NCI-H2227 treated with DMSO at 0.1 percent for 48 hours (cell line): ENCODE measurements at regions not wholly inside any gene's neighbourhood (a gene's known extent, or its start where the extent isn't known, plus 50 kb on each side); places are given as distances from the start of the nearest gene placed in this dataset.

Experiments
- DNase-seq: peaks from one replicate; lab custom pipeline; 2025; lab: John Stamatoyannopoulos, UW

DNA sequence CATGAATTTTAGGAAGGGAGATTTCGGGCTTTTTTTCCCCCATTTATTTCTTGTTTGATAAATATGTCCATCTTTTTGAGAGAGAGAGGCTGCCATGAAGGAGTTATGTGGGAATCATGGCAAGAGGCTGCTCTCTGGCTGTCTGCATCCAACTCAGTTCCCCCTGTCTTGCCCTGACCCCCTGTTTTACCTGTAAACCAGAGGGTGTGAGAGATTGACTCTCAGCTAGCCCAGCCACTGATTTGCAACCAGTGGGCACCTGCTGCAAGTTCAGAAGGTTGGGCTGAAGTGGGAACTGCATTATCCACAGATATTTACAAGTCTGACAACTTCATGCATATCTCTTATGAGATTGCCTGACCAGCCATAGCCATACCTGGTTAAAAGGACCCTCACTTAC is 625.4 kb upstream of the FANCL start:
- DNase-seq: no peak

DNA sequence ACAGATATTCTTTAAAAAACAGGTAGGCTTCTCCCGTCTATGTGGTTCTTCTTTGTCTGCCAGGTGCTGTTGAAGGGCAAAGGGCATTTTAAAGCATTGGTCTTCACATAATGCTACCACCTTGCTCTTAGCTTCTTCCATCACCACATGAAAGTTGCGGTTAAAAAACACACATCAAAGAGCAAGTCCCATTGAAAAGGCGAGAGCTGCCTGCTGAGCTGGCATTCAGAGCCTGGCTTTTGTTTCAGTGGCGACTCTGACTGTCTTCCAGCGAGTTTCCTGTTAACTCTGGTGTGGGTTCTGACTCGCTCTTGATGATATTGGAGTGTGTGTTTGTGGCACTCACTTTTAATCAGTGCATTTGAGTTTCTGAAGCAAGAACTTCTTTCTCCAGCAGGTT is 624.9 kb upstream of the FANCL start:
- no peak for DNase-seq

DNA sequence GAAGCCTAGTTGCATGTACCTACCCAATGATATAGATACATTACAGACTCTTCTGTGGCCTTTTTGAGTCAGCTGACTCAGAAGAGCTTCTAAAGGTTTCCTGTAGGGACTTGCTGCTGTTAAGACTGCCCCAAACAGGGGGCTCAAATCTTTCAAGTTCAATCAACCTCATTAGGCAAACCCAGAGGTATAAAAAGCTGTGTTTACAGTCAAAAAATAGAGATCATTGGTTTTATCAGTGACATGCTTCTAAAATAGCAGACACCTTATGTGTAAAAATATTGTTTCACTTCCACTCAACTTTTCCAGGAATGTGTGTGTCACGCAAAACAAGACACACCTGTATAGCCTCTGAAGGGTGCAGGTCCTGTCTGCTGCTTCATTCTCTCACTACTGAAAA is 624.3 kb upstream of the FANCL start:
- no peak for DNase-seq

DNA sequence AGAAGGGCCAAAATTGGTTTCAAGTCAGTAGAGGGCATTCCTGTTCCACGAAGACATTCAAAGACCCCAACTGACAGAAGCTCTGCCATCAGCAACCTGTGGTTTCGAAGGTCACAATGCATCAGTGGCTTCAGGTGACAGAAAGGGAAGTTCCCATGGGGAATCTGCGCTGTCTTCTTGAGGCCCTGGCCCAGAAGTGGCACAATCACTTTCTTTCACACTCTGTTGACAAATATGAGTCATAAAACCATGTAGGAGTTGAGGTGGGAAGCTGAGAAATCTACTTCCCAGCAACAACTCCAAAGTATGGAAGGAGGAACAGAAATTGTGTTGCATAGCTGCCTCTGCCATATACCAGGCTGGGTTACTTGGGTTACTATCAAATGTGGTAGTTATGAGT is 621.1 kb upstream of the FANCL start:
- no peak for DNase-seq

DNA sequence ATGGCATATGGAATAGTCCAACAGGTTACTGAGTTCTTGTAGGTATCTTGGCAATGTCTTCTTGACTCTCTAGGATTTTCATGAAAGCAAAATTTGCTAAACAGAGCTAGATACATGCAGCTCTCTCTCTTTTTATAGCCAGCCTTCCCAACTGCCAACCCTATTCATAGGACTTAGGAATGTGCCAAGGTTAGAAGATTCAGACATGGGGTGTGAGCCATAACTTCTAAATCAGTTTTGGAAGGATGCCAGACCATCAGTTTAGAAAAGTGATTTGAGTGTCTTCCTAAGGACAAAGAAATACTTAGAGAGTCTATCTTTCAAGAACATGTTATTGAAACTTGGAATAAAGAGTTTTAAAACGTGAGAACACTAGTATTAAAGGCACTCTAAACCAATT is 619.5 kb upstream of the FANCL start:
- DNase-seq: peak; percentile 77

DNA sequence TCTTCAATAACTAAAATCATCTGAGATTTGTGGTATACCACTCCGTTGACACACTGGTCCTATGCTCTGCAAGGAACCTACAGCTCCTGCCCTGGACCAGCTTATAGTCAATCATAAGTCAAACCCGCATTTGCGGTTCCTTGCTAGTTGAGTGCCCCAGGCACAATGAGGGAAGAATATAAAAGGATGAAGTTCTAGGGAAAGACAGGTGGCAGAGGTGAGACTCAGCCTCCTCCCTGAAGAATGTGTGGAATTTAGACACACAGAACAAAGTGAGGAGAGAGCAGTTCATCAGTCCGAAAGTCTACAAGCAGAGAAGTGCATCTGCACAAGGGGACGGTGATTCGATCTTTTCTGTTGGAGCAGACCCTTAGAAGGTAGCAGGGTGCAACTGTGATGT is 615.0 kb upstream of the FANCL start:
- no peak for DNase-seq

DNA sequence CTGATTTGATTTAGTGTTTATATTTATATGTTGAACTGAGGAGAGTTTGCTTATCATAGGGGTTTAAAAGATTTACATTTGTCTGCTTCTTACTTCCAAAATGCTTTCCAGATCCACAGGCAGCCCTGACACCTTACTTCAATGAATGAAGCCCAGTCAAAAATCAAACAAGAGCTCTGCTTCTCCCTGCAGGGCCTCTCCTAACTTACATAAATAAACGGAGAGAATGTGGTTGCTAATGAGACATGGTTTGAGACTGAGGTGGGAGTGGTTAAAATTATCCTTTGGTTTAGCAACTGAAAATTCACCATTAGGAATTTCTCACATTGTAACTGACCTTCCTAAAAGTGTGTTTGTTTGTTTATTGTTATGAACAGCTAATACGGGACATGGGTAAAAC is 612.3 kb upstream of the FANCL start:
- DNase-seq: no peak

DNA sequence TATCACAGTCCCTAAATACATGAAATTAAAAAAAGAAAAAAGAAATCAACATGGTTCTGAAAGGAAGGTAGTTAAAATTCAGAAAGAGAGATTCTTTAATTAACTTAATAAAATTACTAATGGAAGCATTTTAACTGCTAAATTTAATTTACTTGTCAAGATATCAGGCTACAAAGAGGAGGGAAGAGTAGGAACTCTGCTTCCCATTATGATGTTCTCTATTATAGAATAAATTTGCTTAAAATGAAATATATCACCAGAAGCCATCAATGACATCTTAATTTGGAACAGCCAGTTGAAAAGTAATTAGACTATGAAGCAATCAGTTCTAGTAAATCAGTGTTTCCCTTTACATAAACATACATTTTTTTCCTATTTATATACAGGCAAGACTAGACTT is 611.8 kb upstream of the FANCL start:
- DNase-seq: no peak

DNA sequence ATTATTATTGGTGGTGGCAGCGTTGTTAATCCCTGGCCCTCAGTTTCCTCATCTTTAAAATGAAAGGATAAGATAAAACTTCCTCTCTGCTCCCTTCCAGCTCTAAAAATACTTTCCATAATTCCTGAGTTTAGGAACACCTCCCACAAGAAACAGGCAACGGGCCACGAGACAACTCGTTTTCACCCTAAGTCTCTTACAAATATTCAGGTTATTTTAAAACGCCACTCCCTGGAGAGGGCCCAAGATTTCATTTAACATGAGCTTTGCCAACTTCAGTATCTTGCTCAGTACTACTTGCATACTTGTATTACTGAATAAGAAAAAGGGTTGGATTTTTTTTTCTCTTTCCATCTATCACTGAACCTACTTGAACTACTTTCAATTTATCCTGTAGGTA is 611.1 kb upstream of the FANCL start:
- DNase-seq: no peak

DNA sequence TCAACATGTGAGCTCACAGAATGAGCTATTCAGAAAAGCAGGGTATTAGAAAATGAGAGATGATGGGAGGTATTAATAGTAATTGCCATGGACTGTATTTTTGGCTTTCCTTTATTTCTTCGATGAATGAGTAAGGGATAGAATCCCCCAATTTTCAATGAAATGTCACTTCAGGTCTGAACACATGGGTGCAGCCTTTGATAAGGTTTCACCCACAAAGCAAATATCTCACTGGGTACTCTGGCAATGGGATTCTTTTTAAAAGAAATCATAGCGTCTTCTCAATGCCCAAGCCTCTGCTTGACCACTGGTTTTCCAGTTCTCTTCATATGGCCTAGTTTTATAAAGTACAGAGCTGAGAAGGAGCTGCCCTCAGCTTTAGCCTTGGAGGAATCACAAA is 610.5 kb upstream of the FANCL start:
- no peak for DNase-seq

DNA sequence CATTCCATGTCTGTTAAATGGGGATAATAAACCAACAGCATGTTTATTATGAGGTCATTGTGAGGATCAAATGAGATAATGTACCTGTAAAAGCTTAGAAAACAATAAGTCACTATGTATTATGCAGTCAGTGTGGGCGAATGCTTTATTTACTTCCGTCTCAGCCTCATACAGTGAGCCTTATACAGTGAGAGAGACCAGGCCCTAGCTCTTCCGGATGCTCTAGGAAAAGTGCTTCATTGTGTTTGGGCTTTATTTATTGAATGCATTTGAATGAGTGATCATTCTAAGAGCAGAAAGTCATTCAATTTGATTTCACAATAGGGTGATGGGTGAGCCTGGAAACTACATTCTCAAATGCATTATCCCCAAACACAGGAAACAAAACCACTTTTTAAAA is 603.9 kb upstream of the FANCL start:
- no peak for DNase-seq

DNA sequence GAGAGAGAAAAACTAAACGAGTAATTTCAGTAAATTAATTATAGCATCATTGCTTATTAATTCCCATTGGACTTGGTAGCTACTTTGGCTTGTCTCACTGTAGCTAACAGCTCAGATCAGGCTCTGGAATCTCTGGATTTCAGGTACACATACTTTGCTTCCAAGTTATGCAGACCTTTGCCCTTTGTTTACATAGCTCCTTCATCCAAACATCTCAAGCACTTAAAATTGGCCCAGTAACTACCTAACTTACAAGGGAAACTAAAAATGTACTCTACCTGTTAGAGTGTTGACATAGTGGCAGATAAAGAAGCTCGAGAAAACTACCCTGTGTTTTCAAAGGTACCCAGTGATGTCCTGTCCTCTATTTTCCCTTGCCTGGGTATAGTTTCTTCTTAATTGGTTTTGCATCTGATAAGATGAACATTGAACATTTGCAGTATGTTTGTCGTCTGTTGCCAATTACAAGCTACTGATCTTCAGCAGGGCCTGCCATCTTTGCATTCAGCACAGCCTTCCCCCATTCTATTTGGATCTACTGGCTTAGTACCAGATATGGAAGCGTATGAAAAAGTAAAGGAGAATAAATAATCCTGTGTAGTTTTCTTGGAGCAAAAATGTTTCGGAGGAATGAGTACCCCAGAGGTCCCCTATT is 601.5 kb upstream of the FANCL start:
- DNase-seq: no peak

DNA sequence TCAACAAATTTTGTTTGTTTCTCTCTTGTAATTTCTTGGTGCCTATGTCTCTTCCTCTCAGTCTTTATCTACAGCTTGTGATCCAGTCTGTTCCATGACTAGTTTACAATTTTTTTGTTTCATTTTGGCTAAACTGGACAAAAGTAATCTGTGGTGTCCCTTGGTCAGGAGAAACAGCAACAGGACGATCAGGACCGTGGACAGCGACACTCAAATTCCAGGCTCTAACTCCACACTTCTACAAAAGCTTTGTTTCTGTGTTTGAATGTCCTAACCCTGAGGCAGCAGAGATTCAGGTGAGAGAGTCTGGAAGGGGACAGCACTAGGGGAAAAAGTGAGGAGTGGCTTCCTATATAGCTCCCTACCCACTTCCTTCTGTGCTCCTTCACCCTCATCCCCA is 593.3 kb upstream of the FANCL start:
- DNase-seq: no peak

DNA sequence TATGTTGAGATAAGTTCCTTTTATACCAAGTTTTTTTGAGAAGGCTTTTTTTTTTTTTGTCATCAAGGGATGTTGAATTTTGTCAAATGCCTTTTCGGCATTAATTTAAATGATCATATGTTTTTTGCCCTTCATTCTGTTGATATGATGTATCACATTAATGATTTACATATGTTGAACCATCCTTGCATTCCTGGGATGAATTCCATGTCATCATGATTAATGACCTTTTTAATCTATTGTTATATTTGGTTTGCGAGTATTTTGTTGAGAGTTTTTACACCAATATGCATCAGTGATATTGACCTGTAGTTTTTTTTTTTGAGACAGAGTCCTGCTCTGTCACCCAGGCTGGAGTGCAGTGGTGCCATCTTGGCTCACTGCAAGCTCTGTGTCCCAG is 585.7 kb upstream of the FANCL start:
- DNase-seq: no peak

DNA sequence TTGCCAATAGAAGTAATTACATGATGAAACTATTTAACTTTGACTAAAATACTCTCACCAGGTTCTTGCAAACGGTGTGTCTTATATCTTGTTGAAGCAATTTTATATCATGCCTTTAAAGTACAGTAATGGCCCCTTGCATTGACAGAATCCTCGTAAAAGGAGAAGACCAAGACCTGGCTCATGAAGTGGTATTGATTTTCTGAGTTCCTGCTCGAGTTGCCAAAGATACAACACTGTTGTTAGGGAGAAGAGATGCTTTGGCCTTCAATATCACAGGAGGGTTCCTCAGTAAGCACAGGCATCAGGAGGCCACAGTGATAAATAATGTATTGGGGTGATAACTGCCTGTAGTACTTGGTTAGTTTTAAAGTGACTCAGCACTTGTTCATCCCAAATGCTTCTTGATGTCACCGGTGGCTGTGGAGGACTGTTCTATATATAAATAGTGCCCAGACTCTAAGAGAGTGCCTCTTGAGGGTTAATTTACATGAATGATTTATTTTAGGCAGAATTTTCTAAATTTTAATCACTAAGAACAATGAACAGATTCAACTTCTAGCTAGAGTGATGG is 571.7 kb upstream of the FANCL start:
- peak; percentile 95 for DNase-seq

DNA sequence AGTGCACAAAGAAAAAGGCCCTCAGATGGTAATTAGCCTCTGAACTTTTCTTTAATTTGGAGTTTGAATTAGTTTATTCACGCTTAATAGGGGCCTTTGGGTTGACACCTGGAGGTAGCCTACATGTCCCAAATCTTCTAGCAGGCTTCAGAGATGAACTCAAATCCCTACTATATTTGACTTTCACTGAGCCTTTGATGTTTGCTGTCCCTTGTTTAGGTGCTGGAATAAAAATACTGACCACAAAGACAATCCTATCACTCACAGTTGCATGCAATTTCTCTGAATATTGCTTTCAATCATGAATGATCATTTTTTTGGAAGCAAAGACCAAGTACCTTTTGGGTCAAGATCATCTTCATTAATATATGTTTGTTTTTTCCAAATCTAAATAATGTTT is 564.0 kb upstream of the FANCL start:
- DNase-seq: no peak

DNA sequence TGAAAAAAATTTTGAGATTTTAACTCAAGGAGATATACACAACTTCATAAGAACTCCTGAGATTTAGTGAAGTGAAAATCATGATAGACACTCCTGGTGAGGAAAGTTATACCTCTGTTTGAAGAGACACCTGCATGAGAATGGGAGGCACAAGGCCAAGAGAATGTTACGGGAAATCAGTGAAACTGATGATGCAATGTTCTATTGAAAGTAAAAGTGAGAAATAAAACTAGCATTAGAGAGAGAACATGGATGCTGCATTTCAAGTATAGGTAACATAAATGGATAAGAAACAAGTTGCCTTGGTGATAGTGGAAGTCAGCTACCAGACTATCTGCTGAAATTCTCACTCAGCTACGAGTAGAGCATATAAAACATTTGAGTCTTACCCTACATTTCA is 562.1 kb upstream of the FANCL start:
- DNase-seq: no peak

DNA sequence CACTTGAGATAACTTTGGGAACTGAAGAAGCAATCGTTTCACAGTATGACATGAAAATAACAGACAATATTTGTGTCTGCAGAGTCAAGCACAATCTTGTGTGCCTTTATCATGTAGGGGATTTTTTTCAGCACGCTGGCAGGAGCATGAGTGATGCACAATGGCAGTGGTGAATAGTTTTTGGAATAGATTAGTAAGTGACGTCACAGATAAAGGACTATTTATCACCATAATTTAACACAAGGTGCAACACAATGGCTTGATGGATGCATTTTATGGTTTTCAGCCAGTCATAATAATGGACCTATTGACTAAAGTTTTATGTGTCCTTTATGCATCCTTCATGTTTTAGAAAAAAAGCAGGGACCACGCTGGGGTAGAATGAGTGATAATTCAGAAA is 559.8 kb upstream of the FANCL start:
- no peak for DNase-seq

DNA sequence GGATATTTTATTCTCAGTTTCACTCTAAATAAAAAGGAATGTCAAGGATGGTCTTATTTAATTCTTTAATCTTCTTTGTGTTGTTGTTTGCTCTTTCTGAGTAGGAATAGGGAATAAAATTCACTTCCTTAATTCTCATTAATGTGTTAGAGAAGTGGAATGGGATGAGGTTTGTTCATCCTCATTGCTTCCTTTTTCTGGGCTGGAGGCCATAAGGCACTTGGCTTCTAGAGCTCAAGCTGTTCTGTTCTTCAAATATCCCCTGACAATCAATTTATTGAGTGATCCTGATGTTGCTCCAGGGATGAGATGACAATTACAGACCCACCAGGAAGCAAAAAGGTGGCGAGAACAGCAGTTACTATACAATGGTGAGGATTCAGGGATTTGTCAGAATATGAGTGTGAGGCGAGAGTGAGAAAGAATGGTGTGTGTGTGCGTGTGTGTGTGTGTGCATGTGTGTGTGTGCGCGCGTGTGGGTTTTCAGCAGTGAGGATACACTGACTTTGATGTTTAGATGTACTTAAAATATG is 557.6 kb upstream of the FANCL start:
- DNase-seq: no peak

DNA sequence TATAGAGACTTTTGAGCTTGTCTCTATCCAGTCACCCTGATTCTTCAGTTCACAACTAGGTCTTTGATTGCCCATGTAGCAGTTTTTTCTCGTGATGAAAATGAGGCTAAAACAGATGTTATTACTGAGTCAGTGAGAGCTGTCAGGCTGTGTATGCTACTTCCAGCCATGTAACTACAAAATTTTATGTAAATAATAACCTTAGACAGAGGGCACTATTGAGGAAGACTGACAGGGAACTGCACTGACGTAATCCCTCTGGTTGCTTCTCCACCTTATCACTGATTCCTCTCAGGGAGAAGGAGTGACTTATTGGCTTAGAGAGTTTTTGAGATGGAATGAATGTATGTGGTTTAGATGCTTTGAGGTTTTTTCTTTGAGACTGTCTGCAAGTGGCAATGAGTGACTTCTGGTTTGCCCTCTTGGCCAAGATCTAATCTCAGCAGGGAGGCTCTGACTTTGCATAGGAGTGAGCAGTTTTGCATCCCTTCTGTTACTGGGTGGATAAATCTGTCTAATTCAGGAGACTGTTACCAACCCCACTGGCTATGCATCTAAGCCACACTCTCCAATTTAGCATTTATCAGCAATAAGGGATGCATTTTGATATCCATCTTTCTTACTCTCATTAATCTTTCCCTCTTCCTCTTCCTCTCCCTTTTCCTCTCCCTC is 555.2 kb upstream of the FANCL start:
- no peak for DNase-seq

DNA sequence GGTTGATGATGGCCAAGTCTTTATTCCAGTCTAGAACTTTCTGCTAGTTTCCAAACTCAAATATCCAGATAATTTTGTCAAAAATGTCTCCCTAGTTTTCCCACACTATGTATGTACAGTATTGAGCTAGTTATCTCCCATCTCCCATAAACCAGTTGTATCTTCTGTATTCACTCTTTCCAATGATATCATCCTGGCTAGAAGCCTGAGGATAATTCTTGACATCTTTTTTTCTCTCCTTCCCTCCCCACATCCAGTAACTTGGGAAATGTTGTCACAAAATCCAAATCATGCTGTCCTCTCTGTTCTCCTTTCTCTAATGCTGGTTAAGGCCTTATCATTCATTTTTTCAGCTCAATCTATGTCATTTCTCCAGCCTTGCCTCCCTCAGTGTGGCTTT is 553.8 kb upstream of the FANCL start:
- no peak for DNase-seq

DNA sequence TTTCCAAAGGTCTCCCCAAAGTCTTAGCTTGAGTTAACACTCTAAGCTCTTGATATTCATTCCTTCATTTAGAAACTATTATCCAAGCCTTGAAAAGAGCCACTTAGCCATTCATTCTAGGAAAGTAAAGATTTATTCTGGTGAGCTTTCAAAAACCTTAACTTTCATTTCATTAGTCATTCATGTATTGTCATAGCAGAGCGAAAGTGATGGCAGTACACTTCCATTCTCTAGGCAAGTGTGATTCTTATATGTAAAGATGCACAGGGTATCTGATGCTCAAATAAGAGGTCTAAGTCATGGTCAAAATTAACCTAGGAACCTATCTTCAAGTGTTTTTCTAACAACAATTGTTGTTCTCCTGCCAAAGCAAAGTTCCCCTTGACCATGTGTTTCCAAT is 553.0 kb upstream of the FANCL start:
- no peak for DNase-seq

DNA sequence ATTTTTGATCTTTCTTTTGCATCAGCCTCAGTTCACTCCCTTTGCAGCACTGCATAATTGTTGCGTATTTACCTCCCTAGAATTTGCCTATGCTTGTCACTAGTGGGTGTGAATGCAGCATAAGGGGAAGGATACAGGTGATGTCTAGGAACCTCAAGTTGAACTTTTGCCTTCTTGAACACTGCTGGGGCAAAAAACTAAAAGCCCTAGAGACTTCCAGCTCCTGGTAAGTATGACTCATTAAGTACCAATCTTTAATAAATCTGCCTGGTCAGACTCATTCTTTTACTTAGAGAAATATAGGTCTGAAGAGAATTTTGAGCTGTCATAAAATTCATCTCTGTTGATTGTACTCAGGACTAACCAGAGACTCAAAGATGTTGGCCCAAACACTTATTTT is 547.3 kb upstream of the FANCL start:
- DNase-seq: no peak

DNA sequence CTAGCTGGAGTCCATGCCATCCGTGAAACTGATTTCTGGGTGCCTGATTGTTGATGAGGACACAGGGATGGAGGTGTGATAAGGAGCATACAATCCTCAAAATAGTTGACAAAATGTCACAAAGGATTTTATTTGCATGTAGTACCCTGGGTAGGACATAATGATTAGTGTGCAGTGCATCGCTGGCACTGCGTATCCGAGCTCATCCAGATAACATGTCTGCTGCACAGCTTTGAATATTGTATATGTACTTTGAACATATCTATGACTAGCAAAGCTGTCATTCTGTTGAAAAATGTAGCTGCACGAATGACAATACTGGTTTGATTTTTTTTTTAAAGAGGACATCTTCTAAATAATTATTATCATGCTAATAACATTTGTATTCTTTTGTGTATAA is 529.7 kb upstream of the FANCL start:
- DNase-seq: no peak
